ENCODE measurements at regions not wholly inside any gene's neighbourhood (a gene's known extent, or its start where the extent isn't known, plus 50 kb on each side); places are given as distances from the start of the nearest gene placed in this dataset.
"Not testable (repeated sequence)": the region's sequence is repeated elsewhere in the genome, so short reads cannot be mapped to it uniquely, and the experiment has no call there.

- TF ChIP-seq CTCF (IDR thresholded peaks at IDR 0.05): no peak
- no peak for TF ChIP-seq EP300 (IDR thresholded peaks at IDR 0.05)
- TF ChIP-seq POLR2A (IDR thresholded peaks at IDR 0.05): no peak
- DNase-seq: peak in 2 of 5 donors; percentile 23 to 41
- H3K9me3 ChIP-seq: no peaks in the 10 kb centered on the region
- WGBS, 3 donors: 17 to 21% (median 18%) methylated on average over 16 of the region's 16 CpGs
- H3K4me1 ChIP-seq (ENCODE audit: insufficient read depth): no peaks in the 10 kb centered on the region
- no peaks in the 10 kb centered on the region for H3K36me3 ChIP-seq
- H3K27me3 ChIP-seq: no peaks in the 10 kb centered on the region
- no peak overlapping the region for H3K4me3 ChIP-seq
- H3K27ac ChIP-seq: no peak overlapping the region
- intact Hi-C loops (cut with DNase I): no loop called here
Measured at GRCh38 chr18:34322365-34323289, 97.9 kb upstream of the NOL4 start.

GRCh38 chr18:34329840-34330239 lies 105.1 kb upstream of the NOL4 start:
- intact Hi-C loops (cut with DNase I): no loop called here
- 83 to 88% (median 83%) methylated on average over 1 of the region's 1 CpG for WGBS, 3 donors
- no peaks in the 10 kb centered on the region for H3K4me1 ChIP-seq (ENCODE audit: insufficient read depth)
- no peaks in the 10 kb centered on the region for H3K9me3 ChIP-seq
- no peaks in the 10 kb centered on the region for H3K27me3 ChIP-seq
- H3K36me3 ChIP-seq: no peaks in the 10 kb centered on the region
- no peak overlapping the region for H3K4me3 ChIP-seq
- H3K27ac ChIP-seq: no peak overlapping the region
- TF ChIP-seq EP300 (IDR thresholded peaks at IDR 0.05): no peak
- no peak for TF ChIP-seq CTCF (IDR thresholded peaks at IDR 0.05)
- no peak for TF ChIP-seq POLR2A (IDR thresholded peaks at IDR 0.05)
- no peak for DNase-seq

- DNase-seq: no peak
- no peaks in the 10 kb centered on the region for H3K36me3 ChIP-seq
- 41 to 52% (median 49%) methylated on average over 3 of the region's 3 CpGs for WGBS, 3 donors
- TF ChIP-seq CTCF (IDR thresholded peaks at IDR 0.05): no peak
- no peak for TF ChIP-seq POLR2A (IDR thresholded peaks at IDR 0.05)
- TF ChIP-seq EP300 (IDR thresholded peaks at IDR 0.05): no peak
- H3K9me3 ChIP-seq: no peaks in the 10 kb centered on the region
- no peak overlapping the region for H3K4me3 ChIP-seq
- intact Hi-C loops (cut with DNase I): no loop called here
- no peaks in the 10 kb centered on the region for H3K27me3 ChIP-seq
- H3K4me1 ChIP-seq (ENCODE audit: insufficient read depth): no peaks in the 10 kb centered on the region
- H3K27ac ChIP-seq: no peak overlapping the region
Measured at GRCh38 chr18:34330308-34330707, 105.6 kb upstream of the NOL4 start.

- WGBS, 3 donors: 92 to 96% (median 94%) methylated on average over 12 of the region's 12 CpGs
- DNase-seq; H3K27ac ChIP-seq; H3K4me1 ChIP-seq (ENCODE audit: insufficient read depth); intact Hi-C loops (cut with DNase I); H3K36me3 ChIP-seq; H3K9me3 ChIP-seq; H3K4me3 ChIP-seq; H3K27me3 ChIP-seq: not testable (repeated sequence)
Measured at GRCh38 chr18:34330907-34331306, 106.2 kb upstream of the NOL4 start.

GRCh38 chr18:34331343-34331742 lies 106.6 kb upstream of the NOL4 start:
- H3K4me1 ChIP-seq (ENCODE audit: insufficient read depth); H3K9me3 ChIP-seq; intact Hi-C loops (cut with DNase I); H3K27ac ChIP-seq; H3K4me3 ChIP-seq; H3K36me3 ChIP-seq; DNase-seq; H3K27me3 ChIP-seq: not testable (repeated sequence)
- 72 to 83% (median 79%) methylated on average over 14 to 15 of the region's 15 CpGs for WGBS, 3 donors
